ENCODE measurements at regions not wholly inside any gene's neighbourhood (a gene's known extent, or its start where the extent isn't known, plus 50 kb on each side); places are given as distances from the start of the nearest gene placed in this dataset.
A peak's percentile ranks its signal among the peaks of the same experiment; 100 is the strongest.

DNA sequence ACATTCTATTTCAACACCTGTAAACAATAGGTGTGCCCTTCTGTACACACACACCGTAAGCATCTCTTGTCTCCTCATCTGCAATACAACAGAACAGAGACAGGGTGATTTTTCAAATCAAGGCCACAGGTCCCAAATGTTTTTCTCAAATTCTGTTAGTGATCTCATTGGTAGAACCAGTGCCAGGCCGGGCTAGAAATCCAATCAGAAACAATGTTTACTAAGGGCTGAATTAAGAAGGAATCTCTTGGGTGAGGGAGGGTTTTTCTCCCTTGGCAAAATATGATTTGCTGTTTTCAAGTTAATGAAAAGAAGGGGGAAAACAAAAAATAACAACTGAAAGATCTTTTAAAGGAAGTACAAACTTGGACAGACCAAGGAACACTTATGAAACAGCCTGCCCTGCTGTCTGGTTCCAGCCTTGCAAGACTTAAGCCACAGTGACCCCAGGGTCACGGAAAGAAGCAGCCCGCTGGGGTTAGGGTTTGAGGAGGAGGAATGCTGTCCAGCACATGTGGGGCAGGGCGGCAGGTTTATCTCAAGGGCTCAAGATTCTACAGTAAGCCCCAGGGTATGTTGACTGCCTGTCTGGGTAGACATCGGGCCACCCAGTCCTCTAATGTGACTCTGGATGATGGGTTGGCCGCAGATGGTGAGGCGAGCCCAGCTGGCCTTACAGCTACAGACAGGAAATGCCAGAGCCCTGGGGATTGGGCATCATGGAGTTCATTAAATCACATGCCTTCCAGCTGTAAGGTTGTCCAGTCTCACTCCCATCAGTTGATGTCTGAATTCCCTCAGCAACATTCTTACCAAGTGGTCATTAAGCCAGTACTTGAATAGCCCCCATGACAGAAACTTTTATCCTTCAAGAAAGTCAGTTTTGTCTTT, 73.3 kb upstream of the SLC44A3 start:
- H3K27ac ChIP-seq, result peak overlapping the region in 2 of 4 donors; percentile 37 to 46
- TF ChIP-seq POLR2A (IDR thresholded peaks at IDR 0.05) (no peak), CTCF (IDR thresholded peaks at IDR 0.05) (no peak), POLR2AphosphoS5 (IDR thresholded peaks at IDR 0.05) (no peak), EP300 (IDR thresholded peaks at IDR 0.05) (no peak)
- H3K9me3 ChIP-seq, result no peaks in the 10 kb centered on the region
- peak; percentile 76 for ATAC-seq
- H3K4me1 ChIP-seq, result peaks cover 0 to 7% (median 0%) of the 10 kb centered on the region in 3 donors
- no peaks in the 10 kb centered on the region for H3K36me3 ChIP-seq
- no peaks in the 10 kb centered on the region for H3K27me3 ChIP-seq
- WGBS, 2 donors (ENCODE audit: low coverage in 1 of 2), result 41 to 93% methylated on average over 3 to 4 of the region's 8 CpGs
- H3K4me3 ChIP-seq, result no peak overlapping the region

GRCh38 chr1:94745742-94746141, 74.4 kb upstream of the SLC44A3 start:
- H3K9me3 ChIP-seq, result no peaks in the 10 kb centered on the region
- H3K27me3 ChIP-seq, result no peaks in the 10 kb centered on the region
- H3K27ac ChIP-seq, result no peak overlapping the region
- no peak overlapping the region for H3K4me3 ChIP-seq
- ATAC-seq, result no peak
- H3K36me3 ChIP-seq, result no peaks in the 10 kb centered on the region
- TF ChIP-seq EP300 (IDR thresholded peaks at IDR 0.05) (no peak), POLR2A (IDR thresholded peaks at IDR 0.05) (no peak)
- H3K4me1 ChIP-seq, result peaks cover 0 to 7% (median 0%) of the 10 kb centered on the region in 3 donors

DNA sequence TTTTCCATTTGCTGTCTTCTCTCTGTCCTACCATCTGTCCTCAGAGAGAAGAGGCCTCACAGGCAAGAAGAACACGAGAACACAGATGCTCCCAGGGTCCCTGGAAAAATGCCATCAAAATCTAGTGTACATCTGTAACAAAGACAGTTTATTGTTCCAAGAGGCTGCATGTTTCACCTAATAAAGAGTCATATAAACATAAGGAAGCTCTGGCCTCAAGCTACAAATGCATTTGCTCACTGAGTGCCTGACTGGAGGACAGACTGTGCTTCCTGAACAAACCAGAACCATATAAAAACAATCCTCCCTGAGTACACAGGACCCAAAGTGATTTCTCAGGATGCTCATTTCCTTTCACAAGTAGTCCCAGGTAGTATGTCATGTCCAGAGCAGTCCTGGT, 76.3 kb upstream of the SLC44A3 start:
- no peak for ATAC-seq
- H3K27ac ChIP-seq, result peak overlapping the region in 3 of 4 donors; percentile 34 to 73 (median 50)
- no peak overlapping the region for H3K4me3 ChIP-seq
- no peaks in the 10 kb centered on the region for H3K27me3 ChIP-seq
- WGBS, 2 donors (ENCODE audit: low coverage in 1 of 2), result 33 to 40% methylated on average over 1 of the region's 1 CpG
- no peak for TF ChIP-seq POLR2A (IDR thresholded peaks at IDR 0.05)
- no peak for TF ChIP-seq EP300 (IDR thresholded peaks at IDR 0.05)
- TF ChIP-seq POLR2AphosphoS5 (IDR thresholded peaks at IDR 0.05), result no peak
- H3K36me3 ChIP-seq, result no peaks in the 10 kb centered on the region
- peaks cover 0 to 7% (median 0%) of the 10 kb centered on the region in 3 donors for H3K4me1 ChIP-seq
- no peaks in the 10 kb centered on the region for H3K9me3 ChIP-seq

GRCh38 chr1:94741996-94742395, 78.2 kb upstream of the SLC44A3 start:
- peak overlapping the region in 1 of 4 donors; percentile 16 for H3K27ac ChIP-seq
- H3K27me3 ChIP-seq, result no peaks in the 10 kb centered on the region
- H3K36me3 ChIP-seq, result no peaks in the 10 kb centered on the region
- WGBS, 2 donors (ENCODE audit: low coverage in 1 of 2), result 100% methylated on average over 2 of the region's 2 CpGs; no CpG with 5 or more reads in 1 of the 2 donors
- H3K9me3 ChIP-seq, result no peaks in the 10 kb centered on the region
- no peak for ATAC-seq
- no peak overlapping the region for H3K4me3 ChIP-seq
- TF ChIP-seq POLR2A (IDR thresholded peaks at IDR 0.05) (no peak), POLR2AphosphoS5 (IDR thresholded peaks at IDR 0.05) (no peak), EP300 (IDR thresholded peaks at IDR 0.05) (no peak), CTCF (IDR thresholded peaks at IDR 0.05) (no peak)
- H3K4me1 ChIP-seq, result peaks cover 0 to 11% (median 0%) of the 10 kb centered on the region in 3 donors

DNA sequence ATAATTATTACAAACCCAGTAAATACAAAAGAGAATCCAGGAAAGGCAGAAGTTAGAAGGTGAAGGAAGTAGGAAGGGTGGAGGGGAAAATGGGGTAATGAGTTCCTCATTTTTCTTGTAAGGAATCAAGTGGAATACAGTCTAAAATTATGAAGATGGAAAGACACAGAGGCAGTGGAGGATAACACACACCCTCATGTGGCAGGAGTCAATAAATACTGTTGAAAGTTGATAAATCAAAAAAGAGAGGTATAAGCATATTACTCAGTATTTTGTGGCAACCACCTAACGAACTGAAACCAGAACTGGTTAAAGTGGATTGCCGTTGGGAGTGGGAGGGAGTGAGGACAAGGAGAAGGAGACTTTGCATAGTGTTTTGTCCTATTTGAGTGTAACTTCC, 78.6 kb upstream of the SLC44A3 start:
- WGBS, 2 donors (ENCODE audit: low coverage in 1 of 2), result 65 to 71% methylated on average over 1 to 2 of the region's 2 CpGs
- H3K36me3 ChIP-seq, result no peaks in the 10 kb centered on the region
- TF ChIP-seq EP300 (IDR thresholded peaks at IDR 0.05) (no peak), POLR2AphosphoS5 (IDR thresholded peaks at IDR 0.05) (no peak), POLR2A (IDR thresholded peaks at IDR 0.05) (no peak), CTCF (IDR thresholded peaks at IDR 0.05) (no peak)
- no peak for ATAC-seq
- no peak overlapping the region for H3K4me3 ChIP-seq
- H3K27ac ChIP-seq, result no peak overlapping the region
- peaks cover 0 to 12% (median 0%) of the 10 kb centered on the region in 3 donors for H3K4me1 ChIP-seq
- H3K9me3 ChIP-seq, result no peaks in the 10 kb centered on the region
- no peaks in the 10 kb centered on the region for H3K27me3 ChIP-seq
